ENCODE measurements at regions not wholly inside any gene's neighbourhood (a gene's known extent, or its start where the extent isn't known, plus 50 kb on each side); places are given as distances from the start of the nearest gene placed in this dataset.

DNA sequence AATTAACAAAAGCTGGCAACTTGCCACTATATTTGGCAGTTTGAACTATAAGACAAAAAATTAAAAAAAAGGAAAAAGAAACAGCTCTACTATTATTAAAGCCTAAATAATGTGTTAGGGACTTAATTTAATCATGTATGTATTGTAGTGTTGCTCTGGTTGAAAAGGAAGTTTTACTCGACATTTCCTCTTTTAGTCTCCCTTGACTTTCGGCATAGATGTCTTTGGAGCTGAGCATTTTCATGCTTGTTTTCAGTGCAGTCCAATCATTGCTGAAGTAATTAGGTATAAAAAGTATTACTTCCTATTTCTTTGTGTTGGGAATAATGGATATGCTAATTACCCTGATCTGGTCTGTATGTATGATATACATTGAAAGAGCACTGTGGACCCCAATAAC lies 216.8 kb upstream of the KLF6 start:
- peaks cover 2 to 11% (median 8%) of the 10 kb centered on the region in 5 donors for H3K9me3 Mint-ChIP-seq
- peaks cover 3% of the 10 kb centered on the region in 2 donors for H3K27me3 Mint-ChIP-seq
- DNase-seq: no peak
- Histone ChIP-seq H3K4me1 (ENCODE audit: insufficient read depth, low read length) (no peaks in the 10 kb centered on the region), H3K4me3 (ENCODE audit: low read length) (no peak overlapping the region), H3K9me3 (ENCODE audit: low read length) (no peaks in the 10 kb centered on the region), H3K36me3 (ENCODE audit: insufficient read depth, low read length) (no peaks in the 10 kb centered on the region), H3K27me3 (ENCODE audit: insufficient read depth, low read length, poor library complexity, severe bottlenecking) (no peaks in the 10 kb centered on the region), H3K27ac (ENCODE audit: low read depth, low read length) (no peak overlapping the region)
- peaks cover 0 to 15% (median 2%) of the 10 kb centered on the region in 3 donors for H3K36me3 Mint-ChIP-seq
- no peak overlapping the region for H3K27ac Mint-ChIP-seq
- peaks cover 0 to under 1% (median 0%) of the 10 kb centered on the region in 3 donors for H3K4me1 Mint-ChIP-seq
- ChIA-PET POLR2A (no interaction called here), CTCF (no interaction called here)
- H3K4me3 Mint-ChIP-seq: no peak overlapping the region

DNA sequence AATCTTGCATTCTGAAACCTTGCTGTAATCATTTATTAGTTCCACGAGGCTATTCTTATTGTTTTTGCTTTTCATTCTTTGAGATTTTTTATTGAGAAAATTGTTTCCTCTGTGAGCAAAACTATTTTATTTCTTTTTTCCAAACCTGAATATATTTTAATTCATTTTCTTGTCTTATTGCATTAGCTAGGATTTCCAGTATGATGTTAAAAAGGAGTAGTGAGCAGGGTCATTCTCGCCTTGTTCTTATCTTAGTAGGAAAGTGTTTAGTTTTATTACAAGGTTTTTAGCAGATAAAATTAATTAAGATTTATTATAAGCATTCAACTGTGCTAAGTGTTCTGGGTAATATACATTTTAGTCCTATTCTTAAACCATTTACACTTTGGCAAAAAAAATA lies 214.6 kb upstream of the KLF6 start:
- H3K4me3 Mint-ChIP-seq: no peak overlapping the region
- H3K27ac ChIP-seq (ENCODE audit: low read depth, low read length): no peak overlapping the region
- no peak overlapping the region for H3K4me3 ChIP-seq (ENCODE audit: low read length)
- H3K36me3 ChIP-seq (ENCODE audit: insufficient read depth, low read length): no peaks in the 10 kb centered on the region
- DNase-seq: no peak
- POLR2A ChIA-PET: no interaction called here
- CTCF ChIA-PET: interaction anchor here (1.1 kb wide), 1 partner anchor 13 kb away, joined by 3 read pairs; no protein-coding TSS in a partner anchor
- H3K27me3 ChIP-seq (ENCODE audit: insufficient read depth, low read length, poor library complexity, severe bottlenecking): no peaks in the 10 kb centered on the region
- H3K36me3 Mint-ChIP-seq: peaks cover 0 to 15% (median 2%) of the 10 kb centered on the region in 3 donors
- H3K9me3 ChIP-seq (ENCODE audit: low read length): no peaks in the 10 kb centered on the region
- peaks cover 0 to 3% (median 0%) of the 10 kb centered on the region in 3 donors for H3K4me1 Mint-ChIP-seq
- H3K27ac Mint-ChIP-seq: no peak overlapping the region
- H3K4me1 ChIP-seq (ENCODE audit: insufficient read depth, low read length): no peaks in the 10 kb centered on the region
- H3K27me3 Mint-ChIP-seq: peaks cover 3% of the 10 kb centered on the region in 2 donors
- peaks cover 2 to 11% (median 8%) of the 10 kb centered on the region in 5 donors for H3K9me3 Mint-ChIP-seq

DNA sequence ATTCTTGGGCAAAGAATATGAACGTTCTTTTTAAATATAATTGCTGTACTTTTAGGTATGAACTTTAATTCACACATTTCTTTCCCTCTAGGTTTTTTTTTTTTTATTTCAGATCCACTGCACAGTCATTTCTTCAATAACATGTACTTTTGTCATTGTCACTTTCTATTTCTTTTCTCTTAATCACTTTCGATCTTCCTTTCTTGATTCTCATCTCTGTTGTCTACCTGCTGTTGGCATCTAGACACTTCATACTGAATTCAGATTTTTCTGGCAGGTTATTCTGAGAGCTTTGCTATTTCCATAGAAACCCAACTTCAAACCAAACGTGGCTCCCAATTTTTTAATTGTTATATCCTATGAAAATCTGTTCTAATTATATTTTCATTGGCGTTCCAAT lies 211.7 kb upstream of the KLF6 start:
- POLR2A ChIA-PET: no interaction called here
- peaks cover 0 to 5% (median 1%) of the 10 kb centered on the region in 3 donors for H3K4me1 Mint-ChIP-seq
- CTCF ChIA-PET: no interaction called here

DNA sequence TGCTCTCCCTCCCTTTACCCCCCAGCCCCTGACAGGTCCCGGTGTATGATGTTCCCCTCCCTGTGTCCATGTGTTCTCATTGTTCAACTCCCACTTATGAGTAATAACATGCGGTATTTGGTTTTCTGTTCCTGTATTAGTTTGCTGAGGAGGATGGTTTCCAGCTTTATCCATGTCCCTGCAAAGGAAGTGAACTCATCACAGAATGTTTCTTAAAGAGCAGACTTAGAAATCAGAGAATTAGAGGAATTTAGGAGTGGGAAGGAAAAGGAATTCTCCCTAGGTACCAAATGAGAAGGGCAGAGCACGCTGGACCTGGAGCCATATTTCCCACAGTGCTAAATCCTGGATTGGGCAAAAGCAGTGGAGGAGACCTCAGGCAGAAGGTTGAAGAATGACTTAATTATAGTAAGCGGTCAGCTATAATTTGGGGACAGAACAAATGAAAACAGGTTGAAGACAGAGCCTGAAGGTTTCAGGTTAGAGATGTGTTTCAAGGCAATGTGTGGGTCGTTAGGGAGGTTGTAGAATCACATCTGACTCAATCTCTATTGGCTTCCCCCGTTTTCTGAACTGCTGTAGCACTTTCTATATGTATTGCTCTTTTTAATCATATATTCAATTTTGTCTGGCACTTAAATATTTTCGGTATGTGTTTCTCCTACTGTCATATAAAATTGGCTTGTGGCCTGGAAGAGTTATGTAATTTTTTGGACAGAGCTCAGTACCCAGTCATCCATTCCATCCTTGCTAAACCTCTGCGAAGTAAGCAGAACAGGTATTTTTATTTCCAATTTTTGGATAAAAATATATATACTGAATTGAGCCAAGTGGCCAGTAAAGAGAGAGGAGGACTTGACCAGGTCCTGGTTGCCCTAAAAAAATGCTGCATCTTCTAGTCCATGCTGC lies 210.5 kb upstream of the KLF6 start:
- Histone ChIP-seq H3K27ac (ENCODE audit: low read depth, low read length) (no peak overlapping the region), H3K4me3 (ENCODE audit: low read length) (no peak overlapping the region), H3K9me3 (ENCODE audit: low read length) (no peaks in the 10 kb centered on the region), H3K27me3 (ENCODE audit: insufficient read depth, low read length, poor library complexity, severe bottlenecking) (no peaks in the 10 kb centered on the region), H3K36me3 (ENCODE audit: insufficient read depth, low read length) (no peaks in the 10 kb centered on the region), H3K4me1 (ENCODE audit: insufficient read depth, low read length) (no peaks in the 10 kb centered on the region)
- H3K4me1 Mint-ChIP-seq: peaks cover 0 to 5% (median 3%) of the 10 kb centered on the region in 3 donors
- no peak overlapping the region for H3K4me3 Mint-ChIP-seq
- H3K36me3 Mint-ChIP-seq: peaks cover 0 to 11% (median 2%) of the 10 kb centered on the region in 3 donors
- no peak for DNase-seq
- H3K27me3 Mint-ChIP-seq: peaks cover 0 to 1% of the 10 kb centered on the region in 2 donors
- peak overlapping the region in 2 of 8 donors; percentile 24 to 58 for H3K27ac Mint-ChIP-seq
- ChIA-PET CTCF (interaction anchor here (1.0 kb wide), 1 partner anchor 661 kb away, joined by 3 read pairs; no protein-coding TSS in a partner anchor), POLR2A (no interaction called here)
- H3K9me3 Mint-ChIP-seq: peaks cover 2 to 9% (median 8%) of the 10 kb centered on the region in 5 donors

More for the DNA sequence above, 211.7 kb upstream of the KLF6 start:
- H3K36me3 Mint-ChIP-seq: peaks cover 0 to 15% (median 2%) of the 10 kb centered on the region in 3 donors
- Histone ChIP-seq H3K27me3 (ENCODE audit: insufficient read depth, low read length, poor library complexity, severe bottlenecking) (no peaks in the 10 kb centered on the region), H3K27ac (ENCODE audit: low read depth, low read length) (no peak overlapping the region), H3K9me3 (ENCODE audit: low read length) (no peaks in the 10 kb centered on the region), H3K36me3 (ENCODE audit: insufficient read depth, low read length) (no peaks in the 10 kb centered on the region), H3K4me1 (ENCODE audit: insufficient read depth, low read length) (no peaks in the 10 kb centered on the region), H3K4me3 (ENCODE audit: low read length) (no peak overlapping the region)
- H3K9me3 Mint-ChIP-seq: peaks cover 2 to 11% (median 8%) of the 10 kb centered on the region in 5 donors
- no peak overlapping the region for H3K27ac Mint-ChIP-seq
- no peak for DNase-seq
- peaks cover 0 to 1% of the 10 kb centered on the region in 2 donors for H3K27me3 Mint-ChIP-seq
- no peak overlapping the region for H3K4me3 Mint-ChIP-seq

DNA sequence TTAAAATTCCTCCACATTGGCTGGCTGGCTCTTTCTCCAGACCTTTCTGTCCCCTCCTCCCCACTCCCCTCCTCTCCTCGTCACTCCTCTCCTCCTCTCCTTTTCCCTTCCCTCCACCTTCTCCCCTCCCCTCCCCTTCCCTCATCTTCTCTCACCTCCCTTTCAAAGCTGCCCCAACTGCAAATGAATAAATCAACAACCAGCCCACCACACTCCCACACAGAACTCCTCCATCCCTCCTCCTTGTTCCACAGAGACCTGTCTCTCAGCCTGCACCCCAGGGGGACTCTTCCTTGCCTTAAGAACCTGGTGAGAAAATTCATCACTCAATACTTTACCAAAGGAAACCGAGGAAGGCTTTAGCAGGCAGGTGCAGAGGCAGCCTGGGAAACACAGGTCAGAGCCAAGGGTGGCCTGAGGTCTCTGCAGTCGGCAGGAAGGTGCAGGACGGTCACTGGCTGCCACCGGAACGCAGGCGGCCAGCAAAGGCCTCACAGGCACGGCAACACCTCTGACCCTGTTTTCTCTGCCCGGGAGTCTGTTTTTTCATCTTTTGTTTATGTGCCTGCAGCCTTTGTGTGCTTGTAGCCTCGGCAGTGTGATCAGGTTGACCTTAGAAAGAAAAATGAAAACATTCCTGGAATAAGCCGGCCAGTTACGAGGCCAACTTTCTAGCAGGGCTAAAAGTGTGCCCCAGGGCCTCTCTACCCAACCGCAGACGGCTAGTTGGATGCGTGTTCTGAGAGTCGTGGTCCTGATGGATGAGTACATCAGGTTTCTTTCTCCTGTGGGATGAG lies 207.6 kb upstream of the KLF6 start:
- CTCF ChIA-PET: interaction anchor here (2.9 kb wide), 1 partner anchor 10 kb away, joined by 8 read pairs; no protein-coding TSS in a partner anchor
- Mint-ChIP-seq H3K9me3 (no peaks in the 10 kb centered on the region), H3K27me3 (no peaks in the 10 kb centered on the region), H3K36me3 (no peaks in the 10 kb centered on the region), H3K4me3 (no peak overlapping the region), H3K4me1 (peaks cover 7 to 10% (median 8%) of the 10 kb centered on the region in 3 donors), H3K27ac (no peak overlapping the region)
- DNase-seq: no peak
- POLR2A ChIA-PET: interaction anchor here (0.6 kb wide), 1 partner anchor 179 kb away, joined by 3 read pairs; no protein-coding TSS in a partner anchor
- no peak overlapping the region for H3K27ac ChIP-seq (ENCODE audit: low read depth, low read length)
- H3K4me1 ChIP-seq (ENCODE audit: insufficient read depth, low read length): no peaks in the 10 kb centered on the region
- H3K27me3 ChIP-seq (ENCODE audit: insufficient read depth, low read length, poor library complexity, severe bottlenecking): no peaks in the 10 kb centered on the region
- H3K4me3 ChIP-seq (ENCODE audit: low read length): no peak overlapping the region
- no peaks in the 10 kb centered on the region for H3K9me3 ChIP-seq (ENCODE audit: low read length)
- H3K36me3 ChIP-seq (ENCODE audit: insufficient read depth, low read length): no peaks in the 10 kb centered on the region

DNA sequence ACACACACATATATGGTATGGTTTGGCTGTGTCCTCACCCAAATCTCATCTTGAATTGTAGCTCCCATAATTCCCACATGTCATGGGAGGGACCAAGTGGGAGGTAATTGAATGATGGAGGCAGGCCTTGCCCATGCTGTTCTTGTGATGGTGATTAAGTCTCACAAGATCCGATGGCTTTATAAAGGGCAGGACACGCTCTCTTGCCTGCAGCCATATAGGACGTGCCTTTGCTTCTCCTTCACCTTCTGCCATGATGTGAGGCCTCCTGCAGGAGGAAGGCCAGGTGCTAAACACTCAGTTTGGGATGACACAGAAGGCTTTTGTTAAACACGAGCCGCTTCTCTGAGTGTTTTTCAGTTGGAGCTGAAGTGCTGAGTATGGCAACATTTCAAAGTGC lies 205.3 kb upstream of the KLF6 start:
- H3K4me1 Mint-ChIP-seq: peaks cover 6 to 21% (median 12%) of the 10 kb centered on the region in 3 donors
- CTCF ChIA-PET: interaction anchor here (0.6 to 2.9 kb wide), 3 partner anchors 8 to 326 kb away, joined by 3 to 8 read pairs (median 3); no protein-coding TSS in a partner anchor

DNA sequence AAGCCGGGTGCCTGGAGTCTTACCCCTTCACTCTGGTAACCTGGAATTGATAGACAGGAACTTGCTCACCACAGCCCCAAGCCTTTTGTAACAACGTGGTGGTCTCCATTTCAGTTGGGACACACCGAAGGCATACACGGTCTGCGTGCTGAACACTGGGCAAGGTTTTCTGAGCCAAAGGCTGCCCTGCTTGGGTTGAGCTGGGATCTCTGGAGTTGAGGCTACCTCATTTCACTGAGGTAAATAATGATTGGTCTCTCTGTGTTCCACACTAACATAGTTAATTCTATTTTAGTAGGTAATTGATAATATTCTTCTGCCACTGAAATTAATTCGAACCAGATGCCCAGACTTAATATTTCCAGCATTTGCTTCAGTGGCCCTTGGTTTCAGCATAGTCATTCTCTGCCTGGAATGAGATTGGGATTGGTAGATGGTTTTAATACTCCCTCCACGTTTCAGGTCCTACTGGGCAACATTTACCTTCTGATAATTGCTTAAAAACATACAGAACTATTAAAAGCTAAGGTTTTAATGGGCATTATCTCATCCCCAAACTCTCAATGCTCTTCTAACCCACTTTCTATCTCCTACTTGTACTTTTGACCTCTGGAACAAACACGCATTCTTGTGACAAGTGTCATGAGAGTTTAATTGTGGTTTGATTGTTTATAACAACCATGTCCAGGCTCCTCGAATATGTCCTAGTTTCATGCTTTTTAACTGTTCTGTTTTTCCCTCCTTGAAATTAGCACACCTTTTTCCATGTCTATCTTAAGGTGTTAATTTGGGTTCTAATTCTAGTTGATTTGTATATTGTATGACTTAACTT lies 202.3 kb upstream of the KLF6 start:
- peaks cover 0 to 10% (median 2%) of the 10 kb centered on the region in 5 donors for H3K9me3 Mint-ChIP-seq
- H3K27me3 Mint-ChIP-seq: no peaks in the 10 kb centered on the region
- Histone ChIP-seq H3K27me3 (ENCODE audit: insufficient read depth, low read length, poor library complexity, severe bottlenecking) (no peaks in the 10 kb centered on the region), H3K9me3 (ENCODE audit: low read length) (peaks cover 4% of the 10 kb centered on the region), H3K27ac (ENCODE audit: low read depth, low read length) (no peak overlapping the region), H3K4me1 (ENCODE audit: insufficient read depth, low read length) (no peaks in the 10 kb centered on the region), H3K4me3 (ENCODE audit: low read length) (no peak overlapping the region), H3K36me3 (ENCODE audit: insufficient read depth, low read length) (no peaks in the 10 kb centered on the region)
- H3K4me3 Mint-ChIP-seq: peak overlapping the region in 1 of 7 donors; percentile 13
- CTCF ChIA-PET: no interaction called here
- POLR2A ChIA-PET: no interaction called here
- H3K36me3 Mint-ChIP-seq: peaks cover 0 to 11% (median 4%) of the 10 kb centered on the region in 3 donors
- peaks cover 10 to 21% (median 12%) of the 10 kb centered on the region in 3 donors for H3K4me1 Mint-ChIP-seq
- DNase-seq: no peak
- H3K27ac Mint-ChIP-seq: no peak overlapping the region

More for the DNA sequence above, 205.3 kb upstream of the KLF6 start:
- no peak overlapping the region for H3K4me3 ChIP-seq (ENCODE audit: low read length)
- H3K9me3 Mint-ChIP-seq: no peaks in the 10 kb centered on the region
- no peak for DNase-seq
- POLR2A ChIA-PET: no interaction called here
- H3K4me1 ChIP-seq (ENCODE audit: insufficient read depth, low read length): no peaks in the 10 kb centered on the region
- H3K4me3 Mint-ChIP-seq: no peak overlapping the region
- H3K36me3 Mint-ChIP-seq: no peaks in the 10 kb centered on the region
- H3K27ac ChIP-seq (ENCODE audit: low read depth, low read length): no peak overlapping the region
- no peak overlapping the region for H3K27ac Mint-ChIP-seq
- H3K36me3 ChIP-seq (ENCODE audit: insufficient read depth, low read length): no peaks in the 10 kb centered on the region
- H3K27me3 ChIP-seq (ENCODE audit: insufficient read depth, low read length, poor library complexity, severe bottlenecking): no peaks in the 10 kb centered on the region
- H3K9me3 ChIP-seq (ENCODE audit: low read length): no peaks in the 10 kb centered on the region
- H3K27me3 Mint-ChIP-seq: no peaks in the 10 kb centered on the region

Measured in CD8-positive, alpha-beta memory T cell (primary cell).